HG02884 (cell line): ENCODE measurements at regions not wholly inside any gene's neighbourhood (a gene's known extent, or its start where the extent isn't known, plus 50 kb on each side); places are given as distances from the start of the nearest gene placed in this dataset.

Experiments used
- ATAC-seq: cut with Tn5 transposase; IDR thresholded peaks from one replicate; pipeline ENCODE4 v1.9.1; 2021; ENCODE audit warnings: mild to moderate bottlenecking, moderate library complexity; ENCODE audit not compliant: unreplicated experiment

DNA sequence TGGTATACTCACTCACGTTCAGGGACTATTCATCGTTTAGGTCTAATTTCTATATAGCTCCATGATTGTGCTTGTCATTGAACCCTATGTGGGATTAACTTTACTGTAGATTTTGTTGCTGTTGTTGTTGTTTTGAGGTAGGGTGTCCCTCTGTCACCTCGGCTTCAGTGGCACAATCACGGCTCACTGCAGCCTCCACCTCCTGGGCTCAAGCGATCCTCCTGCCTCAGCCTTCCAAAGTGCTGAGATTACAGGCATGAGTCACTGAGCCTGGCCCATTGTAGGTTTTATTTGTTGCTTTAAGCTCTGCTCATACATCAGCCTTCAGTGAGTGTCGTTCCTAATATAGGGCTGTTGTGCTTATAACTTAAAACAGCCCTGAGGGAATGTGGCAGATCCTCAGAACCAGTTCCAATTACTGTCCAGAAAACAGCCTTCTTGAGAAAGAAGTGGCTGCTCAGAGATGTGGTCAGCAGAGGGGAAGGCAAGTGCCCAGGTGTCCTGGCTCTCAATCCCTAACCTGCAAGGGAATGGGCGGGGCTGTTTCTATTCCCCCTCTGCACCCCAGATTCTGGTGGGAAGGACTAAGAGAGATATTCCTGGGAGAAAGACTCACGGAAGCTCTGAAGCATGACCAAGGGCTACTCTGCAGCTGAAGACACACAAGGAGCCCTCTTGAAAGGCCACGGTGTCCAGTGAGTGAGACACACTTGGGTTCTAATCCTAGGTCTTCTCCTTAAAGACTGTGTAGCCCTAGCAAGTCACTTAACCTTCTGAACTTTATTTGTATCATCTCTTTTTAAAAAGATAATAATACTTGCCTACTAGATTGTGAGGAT lies 79.6 kb upstream of the LCLAT1 start:
- ATAC-seq: no peak

DNA sequence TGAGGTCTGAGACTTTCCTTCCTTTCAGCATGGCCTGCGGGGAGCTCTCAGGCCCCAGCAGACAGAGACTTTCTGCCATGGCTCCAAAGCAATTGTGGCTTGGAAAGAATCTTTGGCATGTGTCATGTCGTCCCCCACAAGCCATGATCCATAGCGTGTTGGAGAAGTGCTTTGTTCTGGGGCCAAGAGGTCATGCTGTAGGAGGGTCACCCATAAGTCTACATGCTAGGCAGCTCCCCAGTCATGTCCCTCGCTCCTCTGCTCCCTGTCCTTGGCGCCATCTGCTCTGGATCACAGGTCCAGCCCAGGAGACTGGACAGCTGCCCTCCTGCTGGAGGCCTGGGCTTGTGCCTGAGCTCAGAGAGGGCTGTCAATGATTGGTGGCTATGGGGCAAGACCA lies 78.8 kb upstream of the LCLAT1 start:
- ATAC-seq: no peak

DNA sequence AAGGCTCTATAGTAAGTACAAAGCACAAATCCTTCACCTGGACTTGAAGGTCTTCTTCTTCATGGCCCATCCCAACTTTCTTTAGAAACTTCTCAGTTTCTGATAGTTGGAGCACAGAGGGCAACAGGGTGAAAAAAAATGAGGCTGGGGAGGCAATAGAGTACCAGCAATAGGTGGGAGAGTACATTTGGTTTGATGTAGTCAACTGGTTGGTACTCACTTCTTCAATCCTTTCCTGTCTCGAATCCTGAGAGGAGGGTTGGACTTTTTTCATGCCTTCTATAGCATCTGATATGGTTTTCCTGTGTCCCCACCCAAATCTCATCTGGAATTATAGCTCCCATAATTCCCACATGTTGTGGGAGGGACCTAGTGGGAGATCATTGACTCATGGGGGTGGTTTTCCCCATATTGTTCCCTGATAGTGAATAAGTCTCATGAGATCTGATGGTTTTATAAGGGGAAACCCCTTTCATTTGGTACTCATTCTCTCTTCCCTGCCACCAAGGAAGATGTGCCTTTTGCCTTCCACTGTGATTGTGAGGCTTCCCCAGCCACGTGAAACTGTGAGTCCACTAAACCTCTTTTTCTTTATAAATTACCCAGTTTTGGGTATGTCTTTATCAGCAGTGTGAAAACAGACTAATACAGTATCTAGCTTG lies 75.9 kb upstream of the LCLAT1 start:
- no peak for ATAC-seq

DNA sequence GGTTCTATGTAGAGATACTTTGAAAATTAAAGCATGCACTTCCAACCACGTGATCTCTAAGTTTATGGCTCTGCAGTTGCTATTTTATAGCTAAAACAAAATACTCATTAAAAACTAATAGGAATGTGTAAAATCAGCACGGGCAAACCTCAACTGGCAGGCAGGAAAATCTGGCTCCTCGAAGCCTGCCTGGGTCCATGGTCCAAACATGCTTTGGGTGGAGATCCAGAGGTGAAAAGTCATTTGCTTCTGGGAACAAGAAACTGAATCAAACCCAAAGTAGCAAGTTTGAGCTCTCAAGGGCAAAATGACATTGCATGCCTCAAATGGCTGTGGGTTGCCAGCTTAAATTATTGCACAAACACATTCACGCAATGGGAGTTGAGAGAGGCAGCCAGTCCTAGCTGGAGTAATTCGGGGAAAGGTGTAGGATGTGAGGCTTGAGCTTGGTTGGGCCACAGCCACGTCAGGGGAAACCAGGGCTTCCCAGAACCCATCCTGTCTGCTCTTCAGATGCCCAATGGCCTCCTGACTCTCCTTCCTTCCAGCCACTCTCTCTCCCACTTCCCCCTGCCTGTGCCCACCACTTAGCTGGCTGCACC lies 75.2 kb upstream of the LCLAT1 start:
- ATAC-seq: no peak

DNA sequence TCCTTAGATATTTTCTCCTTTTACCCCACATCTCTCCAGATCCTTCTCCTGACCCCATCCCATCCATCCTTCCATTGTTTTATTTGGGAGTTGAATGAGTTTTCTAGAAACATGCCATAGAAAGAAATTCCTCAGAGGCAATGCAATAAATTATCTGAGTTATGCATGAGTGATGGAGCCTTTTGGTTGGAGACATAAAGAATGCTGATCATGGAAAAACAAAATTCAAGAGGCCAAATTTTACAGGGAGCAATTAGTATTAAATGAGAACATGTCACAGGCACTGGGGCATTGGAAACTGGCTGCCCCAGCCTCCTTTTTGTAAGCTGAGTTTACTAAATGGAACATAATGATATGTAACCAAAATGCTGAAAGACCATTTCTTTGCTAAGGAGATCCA lies 74.2 kb upstream of the LCLAT1 start:
- ATAC-seq: no peak

DNA sequence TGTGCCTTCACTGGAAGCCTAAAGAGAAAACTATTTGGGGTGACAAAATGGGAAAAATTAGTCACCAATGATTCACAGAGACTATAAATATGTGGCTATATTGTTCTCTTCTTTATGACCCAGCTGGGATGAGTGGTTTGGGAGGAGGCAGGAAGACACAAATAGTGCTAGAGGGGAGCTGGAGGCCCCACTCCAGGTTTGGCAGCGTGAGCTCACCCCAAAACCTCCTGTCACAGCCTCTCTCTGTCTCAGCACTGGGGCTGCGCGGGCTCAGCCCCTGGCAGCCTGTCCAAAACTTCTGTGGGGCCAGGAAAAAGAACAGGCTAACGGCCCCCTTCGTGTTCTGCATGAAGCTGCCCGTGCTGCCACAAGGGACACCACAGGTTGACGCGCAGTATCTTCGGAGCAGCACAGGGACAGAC lies 73.2 kb upstream of the LCLAT1 start:
- ATAC-seq: no peak

DNA sequence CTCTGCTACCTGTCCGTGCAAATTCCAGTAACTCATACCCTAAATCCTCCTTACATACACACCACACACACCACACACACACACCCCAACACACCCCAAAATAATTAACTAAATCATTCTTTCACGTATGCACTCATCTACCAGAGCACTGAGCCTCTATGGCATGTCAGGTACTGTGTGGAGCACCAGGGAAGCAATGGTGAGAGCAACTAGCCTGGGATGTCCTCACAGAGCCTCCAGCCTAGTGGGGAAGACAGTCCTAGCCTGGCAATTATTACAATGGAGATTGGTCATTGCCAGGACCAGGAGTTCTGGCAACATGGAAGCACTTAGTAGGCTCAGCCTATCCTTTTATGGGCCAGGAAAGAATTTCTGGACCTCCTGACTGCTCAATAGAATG lies 72.7 kb upstream of the LCLAT1 start:
- no peak for ATAC-seq

DNA sequence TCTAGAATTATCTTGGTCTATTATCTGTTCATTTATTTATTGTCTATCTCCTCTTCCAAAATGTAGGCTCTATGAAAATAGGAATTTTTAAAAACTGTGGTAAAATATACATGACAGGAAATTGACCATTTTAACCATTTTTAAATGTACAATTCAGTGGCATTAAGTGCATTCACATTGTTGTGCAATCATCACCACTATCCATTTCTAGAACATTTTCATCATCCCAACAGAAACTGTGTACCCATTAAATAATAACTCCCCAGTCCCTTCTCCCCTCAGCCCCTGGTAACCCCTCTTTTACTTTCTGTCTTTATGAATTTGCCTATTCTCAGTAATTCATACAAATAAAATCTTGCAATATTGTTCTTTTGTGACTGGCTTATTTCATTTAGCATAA lies 71.1 kb upstream of the LCLAT1 start:
- ATAC-seq: no peak

DNA sequence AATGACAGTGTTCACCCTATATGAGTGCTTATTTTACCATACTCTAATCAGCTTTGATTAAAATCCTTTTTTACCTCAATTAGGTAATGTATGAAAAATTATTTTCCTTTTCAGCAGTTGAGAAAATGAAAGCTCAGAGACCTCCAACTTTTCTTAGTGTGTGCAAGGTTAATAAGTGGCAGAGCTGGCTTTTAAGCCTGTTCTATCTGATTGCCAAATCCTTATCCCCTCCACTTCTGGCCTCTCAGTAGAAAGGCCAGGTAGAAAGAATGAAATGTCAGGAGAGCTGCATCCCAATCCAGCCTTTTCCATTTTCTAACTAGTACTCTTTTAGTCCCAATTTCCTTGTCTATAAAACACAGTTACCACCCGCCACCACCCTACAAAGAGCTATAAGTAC lies 67.6 kb upstream of the LCLAT1 start:
- ATAC-seq: no peak

DNA sequence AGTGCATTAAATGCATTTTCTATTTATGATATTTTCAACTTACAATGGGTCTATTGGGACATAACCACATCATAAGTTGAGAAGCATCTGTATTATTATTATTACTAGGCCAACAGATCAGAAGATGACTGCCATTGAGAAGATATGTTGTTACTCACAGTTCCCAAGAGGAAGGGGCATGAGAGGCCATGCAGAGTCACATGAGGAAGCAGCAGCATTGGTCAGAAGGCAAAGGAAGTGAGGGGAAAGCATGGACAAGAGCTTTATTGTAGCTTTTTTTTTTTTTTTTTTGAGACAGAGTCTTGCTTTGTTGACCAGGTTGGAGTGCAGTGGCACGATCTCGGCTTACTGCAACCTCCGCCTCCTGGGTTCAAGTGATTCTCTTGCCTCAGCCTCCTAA lies 66.2 kb upstream of the LCLAT1 start:
- no peak for ATAC-seq

DNA sequence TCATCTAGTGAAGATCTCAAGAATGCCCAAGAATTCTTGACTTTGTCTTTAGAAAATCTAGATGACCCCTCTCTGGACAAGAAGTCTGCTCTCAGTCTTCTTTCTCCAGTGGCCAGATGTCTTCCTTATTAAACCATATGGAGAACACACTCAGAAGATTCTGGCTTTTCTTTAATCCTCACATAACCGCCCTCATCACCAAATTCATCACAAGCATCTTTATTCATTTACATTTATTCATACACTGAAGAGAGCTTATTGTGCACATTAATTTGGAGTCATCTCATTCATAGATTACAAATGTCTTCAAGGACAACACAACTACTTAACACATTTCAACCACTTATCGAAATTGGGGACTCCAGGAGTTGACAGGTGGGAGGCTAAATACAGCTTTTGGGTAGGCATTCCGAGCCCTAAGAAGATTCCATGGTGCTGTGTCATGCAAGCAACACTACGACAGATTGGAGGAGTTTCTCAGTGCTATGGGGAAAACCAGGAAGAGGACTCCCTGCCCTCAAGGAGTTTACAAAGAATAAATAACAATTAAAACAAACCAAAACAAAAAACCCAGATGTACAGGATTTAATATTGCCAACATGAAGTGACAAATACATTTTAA lies 64.8 kb upstream of the LCLAT1 start:
- ATAC-seq: no peak

DNA sequence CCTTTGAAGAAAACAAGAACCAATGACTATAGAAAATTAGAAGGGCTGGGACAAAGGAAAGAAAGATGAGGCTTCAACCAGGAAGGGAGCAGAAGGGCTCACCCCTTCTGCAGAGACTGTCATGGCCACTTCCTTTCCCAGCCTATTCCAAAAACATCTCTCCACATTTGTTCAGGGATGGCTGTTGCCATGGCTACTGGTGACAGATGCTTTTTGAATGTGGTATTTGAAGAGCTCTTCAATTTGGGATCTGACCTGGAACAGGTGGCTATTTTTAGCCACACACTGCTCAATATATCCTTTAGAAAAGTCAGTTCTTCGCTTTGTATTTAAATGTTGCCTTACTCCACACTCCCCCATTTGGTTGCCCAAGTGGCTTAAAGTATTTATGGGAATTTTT lies 64.1 kb upstream of the LCLAT1 start:
- ATAC-seq: no peak

DNA sequence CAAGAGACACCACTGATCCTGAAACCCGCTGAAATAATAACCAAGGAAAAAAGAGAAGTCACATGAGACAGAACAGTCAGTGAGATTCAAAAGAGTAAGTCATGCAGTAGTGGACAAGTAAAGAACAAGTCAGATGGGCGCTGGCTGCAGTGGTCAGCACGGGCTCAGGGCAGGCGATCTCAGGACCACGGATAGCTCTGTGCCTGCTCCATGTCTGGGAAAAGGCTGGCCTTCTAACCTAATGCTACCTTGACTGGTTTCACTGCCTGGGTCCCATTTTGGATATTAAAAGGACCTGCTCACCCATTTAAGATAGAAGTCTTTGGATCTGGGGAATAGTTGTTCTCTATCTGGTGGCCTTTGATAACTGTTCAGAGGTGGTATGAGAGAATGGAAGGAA lies 61.7 kb upstream of the LCLAT1 start:
- ATAC-seq: no peak

DNA sequence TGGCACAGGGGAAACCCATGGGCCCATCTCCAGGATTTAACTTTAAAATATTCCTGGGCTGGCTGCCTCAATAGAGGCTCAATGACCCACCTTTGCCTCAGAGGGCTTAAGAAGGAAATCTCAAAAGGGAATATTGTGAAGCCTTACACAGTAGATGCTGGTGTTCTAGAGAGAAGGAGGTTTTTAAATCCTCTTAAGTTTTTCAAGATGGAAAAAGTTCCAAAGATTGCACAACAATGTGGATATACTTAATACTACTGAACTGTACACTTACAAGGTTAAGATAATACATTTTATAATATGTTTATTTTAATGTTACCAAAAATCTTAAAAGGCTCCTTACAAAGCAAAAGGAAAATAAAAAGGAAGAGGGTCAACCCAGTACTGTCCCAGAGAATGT lies 54.9 kb upstream of the LCLAT1 start:
- no peak for ATAC-seq

DNA sequence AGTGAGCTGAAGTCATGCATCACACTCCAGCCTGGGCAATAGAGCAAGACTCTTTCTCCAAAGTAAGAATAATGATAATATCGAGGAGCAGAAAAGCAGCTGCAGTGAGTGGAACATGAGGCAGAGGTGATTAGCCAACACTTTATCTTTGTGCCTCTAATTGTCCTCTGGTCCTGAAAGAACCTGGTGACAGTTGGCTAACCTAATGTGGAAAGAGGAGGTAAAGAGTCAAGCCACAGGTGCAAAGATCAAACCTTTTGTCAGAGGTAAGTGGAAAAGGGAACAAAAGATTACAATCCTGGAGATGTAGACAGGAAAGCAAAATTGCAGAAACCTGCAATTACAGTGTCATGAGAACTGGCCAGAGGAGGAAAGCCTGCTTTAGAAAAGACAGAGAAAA lies 53.5 kb upstream of the LCLAT1 start:
- ATAC-seq: no peak

DNA sequence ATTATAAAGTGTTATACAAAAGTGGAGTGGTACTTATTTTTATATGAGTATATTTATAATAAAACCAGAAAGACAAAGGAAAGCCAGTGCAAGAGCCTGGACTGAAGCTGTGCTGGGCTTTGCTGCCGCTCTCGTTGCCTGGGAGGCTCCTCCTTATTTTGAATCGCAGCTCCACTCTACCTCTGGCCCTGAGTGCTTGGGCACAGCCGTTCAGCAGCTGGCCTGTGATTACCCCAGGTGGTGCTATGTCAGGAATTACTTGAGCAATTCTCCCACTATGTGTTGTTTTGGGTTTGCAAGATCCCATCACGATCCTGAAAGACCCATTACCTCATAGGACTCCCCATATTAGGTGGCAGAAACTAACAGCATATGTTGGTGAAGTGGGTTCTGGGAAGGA lies 53.0 kb upstream of the LCLAT1 start:
- no peak for ATAC-seq

DNA sequence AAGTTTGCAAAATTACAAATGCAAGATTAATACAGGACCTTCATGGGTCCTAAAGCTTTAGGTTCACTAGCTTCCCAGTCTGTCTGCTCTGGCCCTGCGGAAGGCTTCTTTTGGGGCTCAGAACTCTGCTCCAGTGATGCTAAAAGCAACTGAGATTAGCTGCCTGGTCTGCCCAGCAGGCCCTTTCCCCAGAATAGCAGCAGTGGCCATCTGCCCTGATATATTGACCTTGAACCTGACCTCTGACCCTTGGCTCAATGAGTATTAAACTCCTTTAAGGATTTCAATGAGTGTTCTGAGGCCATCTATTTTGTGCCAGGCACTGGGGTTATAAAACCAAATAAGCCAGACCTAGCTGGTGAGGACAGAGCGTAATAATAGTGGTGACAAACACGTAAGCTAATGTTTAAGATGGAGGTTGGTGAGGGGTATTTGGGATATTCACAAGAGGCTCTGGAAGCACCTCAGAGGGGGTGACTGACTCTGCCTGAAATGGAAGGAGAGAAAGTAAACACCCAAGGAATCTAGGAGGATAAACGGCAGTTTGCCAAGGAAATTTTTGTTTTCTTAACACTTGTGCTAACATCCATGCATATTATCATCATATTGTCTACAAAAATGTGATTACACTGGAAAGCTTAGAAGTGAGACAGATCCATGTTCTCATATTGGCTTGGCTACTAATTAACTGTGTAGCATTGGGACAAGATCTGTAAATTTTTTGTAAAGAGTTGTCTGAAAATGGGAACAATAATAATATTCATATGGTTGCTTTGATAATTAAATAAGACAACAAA lies 50.4 kb upstream of the LCLAT1 start:
- ATAC-seq: no peak
